ENCODE measurements at regions not wholly inside any gene's neighbourhood (a gene's known extent, or its start where the extent isn't known, plus 50 kb on each side); places are given as distances from the start of the nearest gene placed in this dataset.

- TF ChIP-seq CTCF (IDR thresholded peaks at IDR 0.05), result no peak
- TF ChIP-seq POLR2A (IDR thresholded peaks at IDR 0.05), result no peak
These were observed 172.8 kb upstream of the P2RY1 start for GRCh38 chr3:152662157-152662556.

Measured in uterus (tissue), 2 donors.